Panc1 (cell line): ENCODE measurements at regions not wholly inside any gene's neighbourhood (a gene's known extent, or its start where the extent isn't known, plus 50 kb on each side); places are given as distances from the start of the nearest gene placed in this dataset.

Source experiments
- ATAC-seq: fragments of 200-7000 bp; cut with Tn5 transposase; 2 replicates; pipeline ENCODE4 v1.9.1; 2020; ENCODE audit warnings: mild to moderate bottlenecking, moderate library complexity
- BruUV-seq: library from RNA; stranded (reverse); fragments of 400-500 nt; replicated peaks from 2 replicates; lab custom pipeline; 2021; lab: Mats Ljungman, UMichigan
- CTCF ChIA-PET: fragments of 300-600 bp; sonication (Branson Sonifier 250); formaldehyde crosslinking; loops from one replicate; lab custom pipeline; 2022; ENCODE audit warnings: antibody characterized with exemption; lab: Charles Lee
- POLR2A ChIA-PET: fragments of 300-600 bp; sonication (Branson Sonifier 250); formaldehyde crosslinking; loops from one replicate; lab custom pipeline; 2022; ENCODE audit warnings: antibody characterized with exemption; lab: Charles Lee
- DNase-seq: peaks from one replicate; pipeline ENCODE4 v3.0.0-alpha.2; 2010; ENCODE audit warnings: low read depth, low spot score
- H3K27ac ChIP-seq: 2 replicates; pipeline ENCODE4 v1.5.1; 2011; ENCODE audit warnings: mild to moderate bottlenecking, low read length, inconsistent platforms
- H3K27me3 ChIP-seq: fragments of 200-500 bp; sonication (Bioruptor generic); 2 replicates; pipeline ENCODE4 v1.6.0; 2014; ENCODE audit warnings: low read length, inconsistent platforms; ENCODE audit not compliant: control insufficient read depth, insufficient read depth
- H3K36me3 ChIP-seq: fragments of 200-500 bp; sonication (Bioruptor generic); 2 replicates; pipeline ENCODE4 v1.5.1; 2014; ENCODE audit warnings: inconsistent platforms, mild to moderate bottlenecking, low read length, moderate library complexity; ENCODE audit not compliant: control insufficient read depth, insufficient read depth
- H3K4me1 ChIP-seq: 2 replicates; pipeline ENCODE4 v1.5.1; 2011; ENCODE audit warnings: inconsistent platforms, mild to moderate bottlenecking, low read length, moderate library complexity; ENCODE audit not compliant: control insufficient read depth, insufficient read depth
- H3K4me3 ChIP-seq, 2 experiments: 2 replicates each; pipeline ENCODE4 v1.5.1; 2011 to 2012; ENCODE audit warnings: low read depth in 2 of 2, low read length in 2 of 2, mild to moderate bottlenecking in 2 of 2, inconsistent platforms in 1 of 2, moderate library complexity in 1 of 2
- H3K9me3 ChIP-seq: fragments of 200-500 bp; sonication (Bioruptor generic); 2 replicates; pipeline ENCODE4 v1.5.1; 2014; ENCODE audit warnings: low read depth, mild to moderate bottlenecking, inconsistent platforms, low read length, moderate library complexity; ENCODE audit not compliant: control insufficient read depth, insufficient read depth
- CTCF ChIP-seq: fragments of 450-650 bp; IDR thresholded peaks from 2 replicates; pipeline ENCODE4 v1.5.1; 2017; ENCODE audit warnings: mild to moderate bottlenecking
- POLR2AphosphoS5 ChIP-seq: IDR thresholded peaks from 2 replicates; pipeline ENCODE4 v1.6.1; 2012; ENCODE audit warnings: mild to moderate bottlenecking, low read depth, low read length, moderate library complexity
- REST ChIP-seq, 2 experiments: IDR thresholded peaks; 2 replicates each; pipeline ENCODE4 v1.6.1; 2011 to 2012; ENCODE audit warnings: low read depth in 2 of 2, control low read depth in 1 of 2, low read length in 1 of 2, mild to moderate bottlenecking in 1 of 2, moderate library complexity in 1 of 2; ENCODE audit not compliant: insufficient read depth in 1 of 2
- SIN3A ChIP-seq: IDR thresholded peaks from 2 replicates; pipeline ENCODE4 v1.6.1; 2012; ENCODE audit warnings: low read depth, mild to moderate bottlenecking, low read length, moderate library complexity, borderline replicate concordance; ENCODE audit not compliant: insufficient read depth
- TCF7L2 ChIP-seq: IDR thresholded peaks from 2 replicates; pipeline ENCODE4 v1.6.1; 2011; ENCODE audit warnings: mild to moderate bottlenecking, low read depth, low read length, inconsistent platforms
- in situ Hi-C: cut with HindIII; loops from 2 replicates; pipeline ENCODE4 v1.10.0; 2016; ENCODE audit warnings: low sequenced_read_pairs, low pct_unique_long_range_greater_than_20kb
- intact Hi-C: fragments of 100-400 bp; cut with micrococcal nuclease; formaldehyde crosslinking; loops from one replicate; pipeline ENCODE4 v1.10.0; 2022; ENCODE audit not compliant: unreplicated experiment

- H3K36me3 ChIP-seq = no peaks in the 10 kb centered on the region
- TF ChIP-seq POLR2AphosphoS5 (no peak), CTCF (no peak), REST (IDR thresholded peaks at IDR 0.05; ENCODE audit: insufficient read depth in 1 of 2, low read depth in 2 of 2, low read length in 1 of 2) (no peak), TCF7L2 (no peak), SIN3A (no peak)
- intact Hi-C loops = no loop called here
- no peak overlapping the region for H3K27ac ChIP-seq
- ChIA-PET CTCF (no interaction called here), POLR2A (no interaction called here)
- ATAC-seq (no peak), DNase-seq (no peak)
- H3K4me3 ChIP-seq = no peak overlapping the region
- BruUV-seq = no TSS peak
- H3K4me1 ChIP-seq = no peaks in the 10 kb centered on the region
- H3K9me3 ChIP-seq = no peaks in the 10 kb centered on the region
- in situ Hi-C loops = no loop called here
- no peaks in the 10 kb centered on the region for H3K27me3 ChIP-seq
These were observed 334.9 kb upstream of the DAB2 start for GRCh38 chr5:39759701-39760100.

GRCh38 chr5:39758426-39758825 lies 333.6 kb upstream of the DAB2 start:
- no TSS peak for BruUV-seq
- TF ChIP-seq SIN3A (no peak), REST (IDR thresholded peaks at IDR 0.05; ENCODE audit: insufficient read depth in 1 of 2, low read depth in 2 of 2, low read length in 1 of 2) (no peak), POLR2AphosphoS5 (no peak), CTCF (no peak), TCF7L2 (no peak)
- POLR2A ChIA-PET = no interaction called here
- Histone ChIP-seq H3K27me3 (no peaks in the 10 kb centered on the region), H3K9me3 (no peaks in the 10 kb centered on the region), H3K4me1 (no peaks in the 10 kb centered on the region), H3K27ac (no peak overlapping the region), H3K4me3 (no peak overlapping the region), H3K36me3 (no peaks in the 10 kb centered on the region)
- ATAC-seq (no peak), DNase-seq (no peak)
- intact Hi-C loops = no loop called here
- CTCF ChIA-PET = no interaction called here
- in situ Hi-C loops = no loop called here
